Omental fat pad (tissue), 3 donors: ENCODE measurements at regions not wholly inside any gene's neighbourhood (a gene's known extent, or its start where the extent isn't known, plus 50 kb on each side); places are given as distances from the start of the nearest gene placed in this dataset.

Experiments
- ATAC-seq: fragments of 150-250 bp; one replicate; pipeline ENCODE4 v1.9.1; 2016; ENCODE audit warnings: mild to moderate bottlenecking, moderate library complexity; ENCODE audit not compliant: low FRiP score
- DNase-seq: peaks from one replicate; pipeline ENCODE4 v3.0.0-alpha.2; 2019; ENCODE audit warnings: low spot score
- TF ChIP-seq, protein P1 (sequence below), 3 donors: fragments of 450-650 bp; IDR thresholded peaks; one replicate each; pipeline ENCODE4 v1.5.1; 2016 to 2017; ENCODE audit warnings: antibody characterized with exemption in 3 of 3, mild to moderate bottlenecking in 3 of 3, moderate library complexity in 2 of 3

DNA sequence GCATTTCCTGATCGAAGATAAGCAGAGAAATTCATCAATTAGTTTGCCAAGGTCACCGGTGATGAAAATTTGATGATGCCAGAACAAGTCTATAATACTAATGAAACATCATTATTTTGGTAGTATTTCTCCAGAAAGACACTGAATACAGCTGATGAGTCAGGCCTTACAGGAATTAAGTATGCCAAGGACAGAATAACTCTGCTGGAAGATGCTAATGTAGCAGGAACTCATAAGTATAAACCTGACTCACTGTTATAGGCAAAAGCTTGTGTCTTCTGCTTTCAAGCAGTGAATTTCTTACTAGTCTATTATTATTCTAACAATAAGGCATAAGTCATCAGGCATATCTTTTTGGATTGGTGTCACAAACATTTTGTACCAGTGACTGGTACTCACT lies 1825.1 kb upstream of the IGFBP7 start:
- no peak for ATAC-seq
- no peak for DNase-seq

DNA sequence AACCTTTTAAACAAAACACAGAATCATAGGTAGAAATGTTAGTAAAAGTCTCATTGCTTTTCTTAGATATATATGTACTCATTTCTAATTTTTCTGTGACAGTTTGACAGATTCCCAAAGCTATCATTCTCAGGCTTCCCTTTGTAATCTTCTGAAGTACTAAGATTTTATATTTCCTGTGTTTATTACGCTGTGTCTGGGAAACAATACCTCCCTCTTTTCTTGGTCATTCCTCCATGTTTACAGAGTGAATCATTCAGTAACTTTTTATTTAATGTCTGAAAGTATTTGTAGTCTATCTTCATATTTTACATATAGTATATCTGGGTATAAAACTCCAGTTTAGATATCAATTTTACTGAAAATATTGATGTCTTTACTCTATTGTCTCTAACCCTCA lies 1826.3 kb upstream of the IGFBP7 start:
- ATAC-seq (no peak), DNase-seq (no peak)
- TF ChIP-seq, protein P1, sequence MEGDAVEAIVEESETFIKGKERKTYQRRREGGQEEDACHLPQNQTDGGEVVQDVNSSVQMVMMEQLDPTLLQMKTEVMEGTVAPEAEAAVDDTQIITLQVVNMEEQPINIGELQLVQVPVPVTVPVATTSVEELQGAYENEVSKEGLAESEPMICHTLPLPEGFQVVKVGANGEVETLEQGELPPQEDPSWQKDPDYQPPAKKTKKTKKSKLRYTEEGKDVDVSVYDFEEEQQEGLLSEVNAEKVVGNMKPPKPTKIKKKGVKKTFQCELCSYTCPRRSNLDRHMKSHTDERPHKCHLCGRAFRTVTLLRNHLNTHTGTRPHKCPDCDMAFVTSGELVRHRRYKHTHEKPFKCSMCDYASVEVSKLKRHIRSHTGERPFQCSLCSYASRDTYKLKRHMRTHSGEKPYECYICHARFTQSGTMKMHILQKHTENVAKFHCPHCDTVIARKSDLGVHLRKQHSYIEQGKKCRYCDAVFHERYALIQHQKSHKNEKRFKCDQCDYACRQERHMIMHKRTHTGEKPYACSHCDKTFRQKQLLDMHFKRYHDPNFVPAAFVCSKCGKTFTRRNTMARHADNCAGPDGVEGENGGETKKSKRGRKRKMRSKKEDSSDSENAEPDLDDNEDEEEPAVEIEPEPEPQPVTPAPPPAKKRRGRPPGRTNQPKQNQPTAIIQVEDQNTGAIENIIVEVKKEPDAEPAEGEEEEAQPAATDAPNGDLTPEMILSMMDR (IDR thresholded peaks at IDR 0.05): no peak

More for the DNA sequence above, 1825.1 kb upstream of the IGFBP7 start:
- TF ChIP-seq, protein P1 (IDR thresholded peaks at IDR 0.05): no peak

DNA sequence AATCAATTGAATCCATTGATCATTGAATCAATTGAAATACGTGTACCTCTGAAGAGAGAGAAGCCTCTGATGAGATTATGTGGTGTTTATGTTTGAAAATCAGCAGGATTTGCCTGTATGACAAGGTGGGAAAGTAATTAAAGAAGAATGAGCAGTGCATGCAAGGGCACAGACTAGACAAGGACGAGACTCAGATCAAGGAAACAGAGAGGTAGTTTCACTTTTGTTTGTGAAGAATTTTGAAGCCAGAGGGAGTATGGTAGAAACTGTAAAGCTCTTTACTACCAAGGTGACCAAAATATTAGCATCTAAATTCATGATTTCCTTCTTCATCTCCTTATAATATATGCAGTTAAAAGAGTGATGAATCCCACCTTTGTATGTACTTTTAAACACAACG lies 1830.0 kb upstream of the IGFBP7 start:
- ATAC-seq: no peak
- TF ChIP-seq, protein P1 (IDR thresholded peaks at IDR 0.05): no peak
- DNase-seq: no peak

DNA sequence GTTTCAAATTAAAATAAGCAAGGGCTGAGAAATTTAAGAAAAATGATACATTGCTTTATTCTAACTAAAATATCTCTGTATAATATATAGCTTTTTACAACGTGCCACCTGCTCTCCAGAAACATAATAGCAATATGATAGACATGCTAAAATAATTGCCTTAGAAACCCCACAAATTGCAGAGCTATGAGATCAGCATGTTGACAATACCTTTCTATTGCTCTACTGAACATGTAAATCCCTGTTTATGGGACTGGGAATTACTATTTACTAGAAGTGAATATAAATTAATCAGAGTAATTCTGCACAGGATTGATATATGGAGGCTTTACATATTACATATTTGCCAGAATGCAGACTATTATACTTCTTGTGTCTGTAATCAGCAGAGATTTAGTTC lies 1831.1 kb upstream of the IGFBP7 start:
- TF ChIP-seq, protein P1 (IDR thresholded peaks at IDR 0.05): no peak
- DNase-seq (no peak), ATAC-seq (no peak)

DNA sequence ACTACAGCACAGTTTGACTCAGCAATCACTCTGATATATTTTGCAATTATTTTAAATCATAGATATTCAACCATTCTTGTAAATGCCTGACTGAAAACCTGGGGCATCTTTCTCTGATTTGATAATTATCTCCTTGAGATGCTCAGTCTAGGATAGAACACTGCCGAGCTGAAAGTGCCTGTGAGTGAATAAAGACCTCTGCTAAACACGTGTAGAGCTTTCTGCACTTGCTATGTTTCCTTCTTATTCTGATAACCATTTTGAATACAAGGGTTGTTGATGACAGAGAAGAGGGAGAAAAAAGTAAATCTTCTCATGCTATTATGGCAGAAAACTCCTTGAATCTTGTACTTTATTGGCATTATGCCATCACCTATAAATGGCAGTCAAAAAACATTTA lies 1843.4 kb upstream of the IGFBP7 start:
- TF ChIP-seq, protein P1 (IDR thresholded peaks at IDR 0.05): no peak
- DNase-seq (no peak), ATAC-seq (no peak)

DNA sequence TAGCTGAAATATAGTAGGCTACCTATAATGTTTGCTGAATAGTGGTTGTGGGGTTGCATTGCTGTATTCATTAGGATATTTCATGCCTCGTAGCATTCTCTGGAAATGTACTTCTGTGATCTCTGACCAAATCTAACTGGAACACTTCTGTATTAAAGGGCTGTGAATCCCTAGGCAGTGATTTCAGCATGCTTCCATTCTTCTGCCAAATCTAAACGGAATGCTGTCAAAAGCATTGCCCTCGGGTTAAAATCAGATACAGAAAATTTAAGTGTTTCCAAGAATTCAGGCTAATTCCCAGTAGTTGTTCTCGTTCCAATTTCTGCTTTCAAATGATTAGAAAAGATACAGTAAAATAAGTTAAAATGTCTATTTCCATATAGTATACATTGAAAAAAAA lies 1847.5 kb upstream of the IGFBP7 start:
- no peak for ATAC-seq

DNA sequence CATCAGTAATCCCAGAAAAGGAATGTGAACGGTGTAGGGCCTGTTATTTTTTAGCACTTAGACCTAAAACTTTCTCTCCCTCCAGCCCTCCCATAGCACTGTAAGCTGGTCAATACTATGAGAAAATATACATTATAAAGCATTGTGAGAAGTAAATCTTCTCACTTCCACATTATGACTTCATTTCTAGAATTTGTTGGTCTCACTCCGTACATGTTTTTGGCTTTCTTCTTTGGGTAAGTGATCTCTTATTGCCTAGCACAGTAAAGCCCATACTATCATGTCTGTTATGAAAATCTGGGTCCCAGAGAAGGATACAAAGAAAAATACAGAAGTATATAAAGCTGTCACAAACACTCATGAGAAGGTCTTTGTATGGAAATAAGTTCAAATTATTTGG lies 1851.1 kb upstream of the IGFBP7 start:
- TF ChIP-seq, protein P1 (IDR thresholded peaks at IDR 0.05): no peak
- ATAC-seq (no peak), DNase-seq (no peak)

More for the DNA sequence above, 1847.5 kb upstream of the IGFBP7 start:
- no peak for DNase-seq
- TF ChIP-seq, protein P1 (IDR thresholded peaks at IDR 0.05): no peak
